ENCODE measurements at regions not wholly inside any gene's neighbourhood (a gene's known extent, or its start where the extent isn't known, plus 50 kb on each side); places are given as distances from the start of the nearest gene placed in this dataset.

DNA sequence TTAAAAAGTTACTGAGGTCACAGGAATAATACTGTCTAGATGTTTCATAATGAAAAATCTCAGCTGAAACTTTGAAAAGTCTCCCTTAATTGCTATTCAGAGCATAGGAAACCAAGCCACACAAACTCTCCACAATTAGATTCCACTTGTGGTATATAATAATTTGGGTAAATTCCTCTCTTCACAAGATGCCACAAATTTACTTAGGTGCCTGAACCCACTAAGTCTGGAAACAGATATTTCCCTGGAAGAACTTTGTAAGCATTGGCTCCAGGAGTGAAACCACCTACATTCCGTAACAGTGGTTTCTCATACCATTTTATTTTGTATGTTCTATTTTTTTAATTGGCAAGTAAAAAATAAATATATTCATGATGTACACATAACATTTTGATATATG is 493.4 kb downstream of the SEMA3D start:
- Histone ChIP-seq H3K79me2 (ENCODE audit: low read length) (no peaks in the 10 kb centered on the region), H4K20me1 (ENCODE audit: insufficient read depth, low read length) (no peaks in the 10 kb centered on the region), H3K27me3 (replicated peaks; ENCODE audit: insufficient read depth, low read length) (no peaks in the 10 kb centered on the region), H2AFZ (ENCODE audit: low read length) (no peak overlapping the region), H3F3A (ENCODE audit: insufficient read depth, low read length) (no peaks in the 10 kb centered on the region), H3K4me3 (ENCODE audit: low read length) (no peak overlapping the region), H3K4me2 (ENCODE audit: low read depth, low read length) (no peak overlapping the region), H3K27ac (ENCODE audit: low read length) (no peak overlapping the region), H3K9me3 (replicated peaks; ENCODE audit: insufficient read depth, low read length) (no peaks in the 10 kb centered on the region), H3K4me1 (ENCODE audit: low read length) (no peaks in the 10 kb centered on the region), H3K9me2 (replicated peaks; ENCODE audit: insufficient read depth, low read length) (no peaks in the 10 kb centered on the region), H3K9ac (ENCODE audit: low read length) (no peak overlapping the region), H3K36me3 (replicated peaks; ENCODE audit: insufficient read depth, low read length) (no peaks in the 10 kb centered on the region)
- DNase-seq: no peak
- no peak for TF ChIP-seq EZH2 (optimal IDR thresholded peaks at IDR 0.05; ENCODE audit: low read depth, low read length)
- TF ChIP-seq, protein P1, sequence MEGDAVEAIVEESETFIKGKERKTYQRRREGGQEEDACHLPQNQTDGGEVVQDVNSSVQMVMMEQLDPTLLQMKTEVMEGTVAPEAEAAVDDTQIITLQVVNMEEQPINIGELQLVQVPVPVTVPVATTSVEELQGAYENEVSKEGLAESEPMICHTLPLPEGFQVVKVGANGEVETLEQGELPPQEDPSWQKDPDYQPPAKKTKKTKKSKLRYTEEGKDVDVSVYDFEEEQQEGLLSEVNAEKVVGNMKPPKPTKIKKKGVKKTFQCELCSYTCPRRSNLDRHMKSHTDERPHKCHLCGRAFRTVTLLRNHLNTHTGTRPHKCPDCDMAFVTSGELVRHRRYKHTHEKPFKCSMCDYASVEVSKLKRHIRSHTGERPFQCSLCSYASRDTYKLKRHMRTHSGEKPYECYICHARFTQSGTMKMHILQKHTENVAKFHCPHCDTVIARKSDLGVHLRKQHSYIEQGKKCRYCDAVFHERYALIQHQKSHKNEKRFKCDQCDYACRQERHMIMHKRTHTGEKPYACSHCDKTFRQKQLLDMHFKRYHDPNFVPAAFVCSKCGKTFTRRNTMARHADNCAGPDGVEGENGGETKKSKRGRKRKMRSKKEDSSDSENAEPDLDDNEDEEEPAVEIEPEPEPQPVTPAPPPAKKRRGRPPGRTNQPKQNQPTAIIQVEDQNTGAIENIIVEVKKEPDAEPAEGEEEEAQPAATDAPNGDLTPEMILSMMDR (IDR thresholded peaks at IDR 0.05; ENCODE audit: low read length): no peak
- no peak for TF ChIP-seq EZH2phosphoT487 (IDR thresholded peaks at IDR 0.05; ENCODE audit: low read length)

GRCh38 chr7:84688671-84689070 is 494.1 kb upstream of the SEMA3A start:
- no peak overlapping the region for H3K4me3 ChIP-seq (ENCODE audit: low read length)
- no peaks in the 10 kb centered on the region for H3K36me3 ChIP-seq (replicated peaks; ENCODE audit: insufficient read depth, low read length)
- H3K79me2 ChIP-seq (ENCODE audit: low read length): no peaks in the 10 kb centered on the region
- DNase-seq: no peak
- H3K4me1 ChIP-seq (ENCODE audit: low read length): no peaks in the 10 kb centered on the region
- no peaks in the 10 kb centered on the region for H3K27me3 ChIP-seq (replicated peaks; ENCODE audit: insufficient read depth, low read length)
- H3K9me2 ChIP-seq (replicated peaks; ENCODE audit: insufficient read depth, low read length): no peaks in the 10 kb centered on the region
- no peak overlapping the region for H3K4me2 ChIP-seq (ENCODE audit: low read depth, low read length)
- H3K9me3 ChIP-seq (replicated peaks; ENCODE audit: insufficient read depth, low read length): no peaks in the 10 kb centered on the region
- no peaks in the 10 kb centered on the region for H4K20me1 ChIP-seq (ENCODE audit: insufficient read depth, low read length)
- TF ChIP-seq, protein P1 (IDR thresholded peaks at IDR 0.05; ENCODE audit: low read length): no peak
- TF ChIP-seq EZH2 (optimal IDR thresholded peaks at IDR 0.05; ENCODE audit: low read depth, low read length): no peak
- no peak for TF ChIP-seq EZH2phosphoT487 (IDR thresholded peaks at IDR 0.05; ENCODE audit: low read length)
- no peaks in the 10 kb centered on the region for H3F3A ChIP-seq (ENCODE audit: insufficient read depth, low read length)
- H3K9ac ChIP-seq (ENCODE audit: low read length): no peak overlapping the region
- H2AFZ ChIP-seq (ENCODE audit: low read length): no peak overlapping the region
- H3K27ac ChIP-seq (ENCODE audit: low read length): no peak overlapping the region

GRCh38 chr7:84686373-84686772 is 491.8 kb upstream of the SEMA3A start:
- no peak for DNase-seq
- Histone ChIP-seq H3K27ac (ENCODE audit: low read length) (no peak overlapping the region), H3K36me3 (replicated peaks; ENCODE audit: insufficient read depth, low read length) (no peaks in the 10 kb centered on the region), H3F3A (ENCODE audit: insufficient read depth, low read length) (no peaks in the 10 kb centered on the region), H2AFZ (ENCODE audit: low read length) (no peak overlapping the region), H3K27me3 (replicated peaks; ENCODE audit: insufficient read depth, low read length) (no peaks in the 10 kb centered on the region), H3K79me2 (ENCODE audit: low read length) (no peaks in the 10 kb centered on the region), H3K4me3 (ENCODE audit: low read length) (no peak overlapping the region), H3K9me3 (replicated peaks; ENCODE audit: insufficient read depth, low read length) (no peaks in the 10 kb centered on the region), H4K20me1 (ENCODE audit: insufficient read depth, low read length) (no peaks in the 10 kb centered on the region), H3K4me1 (ENCODE audit: low read length) (no peaks in the 10 kb centered on the region), H3K4me2 (ENCODE audit: low read depth, low read length) (no peak overlapping the region), H3K9ac (ENCODE audit: low read length) (no peak overlapping the region), H3K9me2 (replicated peaks; ENCODE audit: insufficient read depth, low read length) (no peaks in the 10 kb centered on the region)
- TF ChIP-seq EZH2phosphoT487 (IDR thresholded peaks at IDR 0.05; ENCODE audit: low read length): no peak
- TF ChIP-seq, protein P1 (IDR thresholded peaks at IDR 0.05; ENCODE audit: low read length): no peak
- TF ChIP-seq EZH2 (optimal IDR thresholded peaks at IDR 0.05; ENCODE audit: low read depth, low read length): no peak

Data from MM.1S (cell line).